ENCODE measurements at regions not wholly inside any gene's neighbourhood (a gene's known extent, or its start where the extent isn't known, plus 50 kb on each side); places are given as distances from the start of the nearest gene placed in this dataset.
"Not testable (repeated sequence)": the region's sequence is repeated elsewhere in the genome, so short reads cannot be mapped to it uniquely, and the experiment has no call there.

GRCh38 chr7:145488816-145489215 lies 627.8 kb upstream of the CNTNAP2 start:
- DNase-seq (ENCODE audit: insufficient read length, low spot score) (no peak), FAIRE-seq (no peak)

GRCh38 chr7:145481985-145482384 lies 634.6 kb upstream of the CNTNAP2 start:
- no peak for DNase-seq (ENCODE audit: insufficient read length, low spot score)
- no peak for FAIRE-seq

GRCh38 chr7:145478541-145478940 lies 638.1 kb upstream of the CNTNAP2 start:
- FAIRE-seq (no peak), DNase-seq (ENCODE audit: insufficient read length, low spot score) (no peak)

GRCh38 chr7:145474009-145474686 lies 638.3 kb upstream of the TPK1 start:
- no peak for FAIRE-seq

GRCh38 chr7:145471883-145472282 lies 636.0 kb upstream of the TPK1 start:
- FAIRE-seq, result no peak

More at GRCh38 chr7:145474009-145474686, 638.3 kb upstream of the TPK1 start:
- no peak for DNase-seq (ENCODE audit: insufficient read length, low spot score)

GRCh38 chr7:145464287-145464686 lies 628.4 kb upstream of the TPK1 start:
- FAIRE-seq, result no peak
- no peak for DNase-seq (ENCODE audit: insufficient read length, low spot score)

More at GRCh38 chr7:145471883-145472282, 636.0 kb upstream of the TPK1 start:
- DNase-seq (ENCODE audit: insufficient read length, low spot score), result no peak

- FAIRE-seq (no peak), DNase-seq (ENCODE audit: insufficient read length, low spot score) (no peak)
Measured at GRCh38 chr7:145462463-145462862, 626.6 kb upstream of the TPK1 start.

GRCh38 chr7:145434811-145435210 lies 599.0 kb upstream of the TPK1 start:
- DNase-seq (ENCODE audit: insufficient read length, low spot score) (no peak), FAIRE-seq (no peak)

GRCh38 chr7:145431834-145432233 lies 596.0 kb upstream of the TPK1 start:
- no peak for FAIRE-seq
- no peak for DNase-seq (ENCODE audit: insufficient read length, low spot score)

- FAIRE-seq, result not testable (repeated sequence)
Measured at GRCh38 chr7:145418481-145418880, 582.6 kb upstream of the TPK1 start.

GRCh38 chr7:145411066-145411465 lies 575.2 kb upstream of the TPK1 start:
- no peak for DNase-seq (ENCODE audit: insufficient read length, low spot score)
- no peak for FAIRE-seq

More at GRCh38 chr7:145418481-145418880, 582.6 kb upstream of the TPK1 start:
- not testable (repeated sequence) for DNase-seq (ENCODE audit: insufficient read length, low spot score)

- no peak for FAIRE-seq
- no peak for DNase-seq (ENCODE audit: insufficient read length, low spot score)
Measured at GRCh38 chr7:145398758-145399157, 562.9 kb upstream of the TPK1 start.

- DNase-seq (ENCODE audit: insufficient read length, low spot score), result no peak
- FAIRE-seq, result no peak
Measured at GRCh38 chr7:145394126-145394525, 558.3 kb upstream of the TPK1 start.

- FAIRE-seq, result no peak
Measured at GRCh38 chr7:145382762-145383161, 546.9 kb upstream of the TPK1 start.

GRCh38 chr7:145378197-145378596 lies 542.3 kb upstream of the TPK1 start:
- FAIRE-seq, result no peak

More at GRCh38 chr7:145382762-145383161, 546.9 kb upstream of the TPK1 start:
- DNase-seq (ENCODE audit: insufficient read length, low spot score), result no peak

GRCh38 chr7:145360511-145361100 lies 524.8 kb upstream of the TPK1 start:
- DNase-seq (ENCODE audit: insufficient read length, low spot score), result no peak
- no peak for FAIRE-seq

More at GRCh38 chr7:145378197-145378596, 542.3 kb upstream of the TPK1 start:
- DNase-seq (ENCODE audit: insufficient read length, low spot score), result no peak

GRCh38 chr7:145350334-145350733 lies 514.5 kb upstream of the TPK1 start:
- FAIRE-seq (no peak), DNase-seq (ENCODE audit: insufficient read length, low spot score) (no peak)

- not testable (repeated sequence) for DNase-seq (ENCODE audit: insufficient read length, low spot score); FAIRE-seq
Measured at GRCh38 chr7:145349452-145349851, 513.6 kb upstream of the TPK1 start.

- DNase-seq (ENCODE audit: insufficient read length, low spot score), result no peak
- no peak for FAIRE-seq
Measured at GRCh38 chr7:145347271-145347670, 511.4 kb upstream of the TPK1 start.

GRCh38 chr7:145339319-145339718 lies 503.5 kb upstream of the TPK1 start:
- FAIRE-seq (no peak), DNase-seq (ENCODE audit: insufficient read length, low spot score) (no peak)

GRCh38 chr7:145331522-145331921 lies 495.7 kb upstream of the TPK1 start:
- DNase-seq (ENCODE audit: insufficient read length, low spot score) (no peak), FAIRE-seq (no peak)

GRCh38 chr7:145331076-145331475 lies 495.2 kb upstream of the TPK1 start:
- DNase-seq (ENCODE audit: insufficient read length, low spot score), result no peak
- no peak for FAIRE-seq

Data from GM19239 (cell line).